ENCODE measurements at regions not wholly inside any gene's neighbourhood (a gene's known extent, or its start where the extent isn't known, plus 50 kb on each side); places are given as distances from the start of the nearest gene placed in this dataset.

DNA sequence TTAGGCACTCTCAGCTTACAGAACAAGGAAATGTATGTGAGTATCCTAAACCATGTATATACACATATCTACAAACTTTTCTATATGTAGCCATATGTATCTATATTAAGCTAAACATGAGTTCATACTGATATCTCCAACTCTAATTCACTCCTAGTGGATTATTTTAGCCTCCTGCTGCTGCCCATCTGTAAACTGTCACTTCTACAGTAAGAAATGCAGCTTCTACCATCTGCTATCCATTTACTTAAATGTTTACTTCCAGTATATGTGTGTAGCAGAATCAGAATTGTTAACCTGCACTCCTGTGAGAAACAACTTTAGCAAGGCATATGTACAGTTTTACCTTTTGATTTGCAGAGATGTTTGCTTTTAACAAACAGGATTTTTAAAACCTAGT lies 478.5 kb upstream of the CBLB start:
- TF ChIP-seq, protein P1, sequence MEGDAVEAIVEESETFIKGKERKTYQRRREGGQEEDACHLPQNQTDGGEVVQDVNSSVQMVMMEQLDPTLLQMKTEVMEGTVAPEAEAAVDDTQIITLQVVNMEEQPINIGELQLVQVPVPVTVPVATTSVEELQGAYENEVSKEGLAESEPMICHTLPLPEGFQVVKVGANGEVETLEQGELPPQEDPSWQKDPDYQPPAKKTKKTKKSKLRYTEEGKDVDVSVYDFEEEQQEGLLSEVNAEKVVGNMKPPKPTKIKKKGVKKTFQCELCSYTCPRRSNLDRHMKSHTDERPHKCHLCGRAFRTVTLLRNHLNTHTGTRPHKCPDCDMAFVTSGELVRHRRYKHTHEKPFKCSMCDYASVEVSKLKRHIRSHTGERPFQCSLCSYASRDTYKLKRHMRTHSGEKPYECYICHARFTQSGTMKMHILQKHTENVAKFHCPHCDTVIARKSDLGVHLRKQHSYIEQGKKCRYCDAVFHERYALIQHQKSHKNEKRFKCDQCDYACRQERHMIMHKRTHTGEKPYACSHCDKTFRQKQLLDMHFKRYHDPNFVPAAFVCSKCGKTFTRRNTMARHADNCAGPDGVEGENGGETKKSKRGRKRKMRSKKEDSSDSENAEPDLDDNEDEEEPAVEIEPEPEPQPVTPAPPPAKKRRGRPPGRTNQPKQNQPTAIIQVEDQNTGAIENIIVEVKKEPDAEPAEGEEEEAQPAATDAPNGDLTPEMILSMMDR (conservative IDR thresholded peaks at IDR 0.05), result no peak
- no peak for DNase-seq
- no peaks in the 10 kb centered on the region for H3K9me3 ChIP-seq (ENCODE audit: control insufficient read depth, low read length)
- H3K9me3 Mint-ChIP-seq, result peaks cover 7% of the 10 kb centered on the region
- no peak overlapping the region for H3K9ac ChIP-seq (ENCODE audit: extremely low read depth, low read length, poor library complexity, severe bottlenecking)
- H3K36me3 ChIP-seq (ENCODE audit: control insufficient read depth, insufficient read depth, low read length), result no peaks in the 10 kb centered on the region
- H3K4me1 Mint-ChIP-seq, result peaks cover 27% of the 10 kb centered on the region
- peaks cover 3% of the 10 kb centered on the region for H3K36me3 Mint-ChIP-seq (ENCODE audit: low read depth)
- H3K27ac Mint-ChIP-seq, result no peak overlapping the region
- peaks cover 6% of the 10 kb centered on the region for H3K4me1 ChIP-seq (ENCODE audit: control insufficient read depth, insufficient read depth, low read length)
- H3K27me3 Mint-ChIP-seq (ENCODE audit: insufficient read depth), result no peaks in the 10 kb centered on the region
- H3K4me3 Mint-ChIP-seq, result no peak overlapping the region
- H3K27ac ChIP-seq (ENCODE audit: low read depth, low read length), result no peak overlapping the region
- no peak overlapping the region for H3K4me3 ChIP-seq (ENCODE audit: low read length)
- H3K27me3 ChIP-seq (ENCODE audit: control insufficient read depth, insufficient read depth, low read length, poor library complexity, severe bottlenecking), result no peaks in the 10 kb centered on the region

DNA sequence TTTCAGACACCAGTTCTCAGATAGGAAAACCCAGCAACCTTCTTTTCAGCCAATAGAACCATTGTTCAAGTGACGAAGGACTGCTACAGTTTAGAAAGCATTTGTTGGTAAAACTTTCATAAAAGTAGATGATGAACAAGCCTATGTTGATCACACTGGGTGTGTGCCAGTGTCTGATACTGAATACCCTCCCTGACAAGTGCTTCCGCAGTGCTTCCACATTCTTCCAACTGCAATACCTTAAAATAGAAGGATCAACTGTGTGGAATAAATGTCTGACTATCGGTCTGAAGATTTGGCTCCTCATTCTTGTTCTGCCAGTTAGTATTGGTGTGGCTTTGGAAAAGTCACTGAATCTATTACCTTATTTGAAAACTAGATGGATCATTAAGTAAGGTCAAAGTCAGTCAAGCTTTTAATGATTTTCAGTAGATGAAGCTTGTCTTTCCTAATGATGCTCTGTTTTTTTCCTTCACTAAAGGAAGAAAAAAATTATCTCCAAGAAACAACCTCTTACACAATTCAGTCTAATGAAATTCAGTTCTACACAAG lies 479.4 kb upstream of the CBLB start:
- H3K27ac ChIP-seq (ENCODE audit: low read depth, low read length), result no peak overlapping the region
- no peaks in the 10 kb centered on the region for H3K9me3 ChIP-seq (ENCODE audit: control insufficient read depth, low read length)
- no peak overlapping the region for H3K4me3 ChIP-seq (ENCODE audit: low read length)
- H3K4me3 Mint-ChIP-seq, result no peak overlapping the region
- H3K36me3 Mint-ChIP-seq (ENCODE audit: low read depth), result peaks cover 4% of the 10 kb centered on the region
- peaks cover 6% of the 10 kb centered on the region for H3K4me1 ChIP-seq (ENCODE audit: control insufficient read depth, insufficient read depth, low read length)
- H3K9ac ChIP-seq (ENCODE audit: extremely low read depth, low read length, poor library complexity, severe bottlenecking), result no peak overlapping the region
- H3K4me1 Mint-ChIP-seq, result peaks cover 27% of the 10 kb centered on the region
- H3K36me3 ChIP-seq (ENCODE audit: control insufficient read depth, insufficient read depth, low read length), result no peaks in the 10 kb centered on the region
- DNase-seq, result no peak
- no peaks in the 10 kb centered on the region for H3K27me3 Mint-ChIP-seq (ENCODE audit: insufficient read depth)
- H3K27ac Mint-ChIP-seq, result no peak overlapping the region
- no peaks in the 10 kb centered on the region for H3K27me3 ChIP-seq (ENCODE audit: control insufficient read depth, insufficient read depth, low read length, poor library complexity, severe bottlenecking)
- TF ChIP-seq, protein P1 (conservative IDR thresholded peaks at IDR 0.05), result no peak
- 94% methylated on average over 3 of the region's 3 CpGs; no CpG with 5 or more reads in 1 of the 2 experiments for WGBS, 2 experiments (ENCODE audit: insufficient coverage in 1 of 2, insufficient read length in 1 of 2)
- peaks cover 9% of the 10 kb centered on the region for H3K9me3 Mint-ChIP-seq

DNA sequence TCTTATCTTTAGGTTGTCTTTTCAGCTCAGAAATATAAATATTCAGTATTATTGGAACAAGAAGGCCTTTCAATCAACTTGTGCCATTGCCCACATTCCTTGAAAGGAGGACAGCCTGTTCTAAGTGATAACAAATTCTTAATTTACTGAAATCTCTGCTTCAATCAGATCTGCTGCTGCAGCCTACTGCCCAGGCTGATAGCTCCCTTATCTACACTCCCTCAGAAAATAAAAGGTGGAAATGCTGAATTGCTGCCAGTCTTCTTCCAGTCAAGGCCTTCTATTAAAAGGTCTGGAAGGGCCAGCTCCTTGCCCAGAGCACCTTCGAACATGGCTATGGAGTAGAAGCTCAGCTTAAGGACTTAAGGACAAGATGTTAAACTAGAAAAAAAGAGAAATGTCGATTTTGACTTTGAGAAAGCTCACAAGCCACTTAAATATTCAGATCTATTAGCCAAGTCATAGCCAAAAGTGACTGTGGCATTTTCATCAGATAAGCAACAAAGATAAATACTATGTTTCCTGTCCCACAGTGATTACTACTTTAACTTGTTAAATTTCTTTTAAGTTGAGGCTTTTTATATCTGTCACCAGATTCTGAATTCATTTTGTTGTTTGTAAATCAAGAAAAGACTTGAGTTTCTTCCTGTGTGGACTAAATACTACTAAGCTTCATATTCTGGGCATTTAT lies 480.5 kb upstream of the CBLB start:
- Histone ChIP-seq H3K4me3 (ENCODE audit: low read length) (no peak overlapping the region), H3K9me3 (ENCODE audit: control insufficient read depth, low read length) (no peaks in the 10 kb centered on the region), H3K27me3 (ENCODE audit: control insufficient read depth, insufficient read depth, low read length, poor library complexity, severe bottlenecking) (no peaks in the 10 kb centered on the region), H3K9ac (ENCODE audit: extremely low read depth, low read length, poor library complexity, severe bottlenecking) (no peak overlapping the region), H3K4me1 (ENCODE audit: control insufficient read depth, insufficient read depth, low read length) (peaks cover 6% of the 10 kb centered on the region), H3K27ac (ENCODE audit: low read depth, low read length) (no peak overlapping the region), H3K36me3 (ENCODE audit: control insufficient read depth, insufficient read depth, low read length) (no peaks in the 10 kb centered on the region)
- peak overlapping the region; percentile 70 for H3K27ac Mint-ChIP-seq
- H3K36me3 Mint-ChIP-seq (ENCODE audit: low read depth), result peaks cover 4% of the 10 kb centered on the region
- peaks cover 27% of the 10 kb centered on the region for H3K4me1 Mint-ChIP-seq
- no peaks in the 10 kb centered on the region for H3K27me3 Mint-ChIP-seq (ENCODE audit: insufficient read depth)
- WGBS, 2 experiments (ENCODE audit: insufficient coverage in 1 of 2, insufficient read length in 1 of 2), result 86 to 88% methylated on average over 1 to 2 of the region's 2 CpGs
- no peak overlapping the region for H3K4me3 Mint-ChIP-seq
- H3K9me3 Mint-ChIP-seq, result peaks cover 9% of the 10 kb centered on the region
- TF ChIP-seq, protein P1 (conservative IDR thresholded peaks at IDR 0.05), result no peak
- DNase-seq, result no peak

Data from endodermal cell (in vitro differentiated cells).